BLaER1 (cell line): ENCODE measurements at regions not wholly inside any gene's neighbourhood (a gene's known extent, or its start where the extent isn't known, plus 50 kb on each side); places are given as distances from the start of the nearest gene placed in this dataset.

Experiments used
- H3K27ac ChIP-seq: shearing (Covaris generic); formaldehyde crosslinking; 2 replicates; pipeline ENCODE4 v1.8.1; 2022
- H3K27me3 ChIP-seq: shearing (Covaris generic); formaldehyde crosslinking; 2 replicates; pipeline ENCODE4 v1.8.1; 2022
- H3K36me3 ChIP-seq: shearing (Covaris generic); formaldehyde crosslinking; 2 replicates; pipeline ENCODE4 v1.8.1; 2022
- H3K4me1 ChIP-seq: shearing (Covaris generic); formaldehyde crosslinking; 2 replicates; pipeline ENCODE4 v1.8.1; 2022
- H3K4me2 ChIP-seq: shearing (Covaris generic); formaldehyde crosslinking; 2 replicates; pipeline ENCODE4 v1.8.1; 2022
- H3K4me3 ChIP-seq: shearing (Covaris generic); formaldehyde crosslinking; 2 replicates; pipeline ENCODE4 v1.8.1; 2022
- H3K9ac ChIP-seq: shearing (Covaris generic); formaldehyde crosslinking; 2 replicates; pipeline ENCODE4 v1.8.1; 2022
- H3K9me3 ChIP-seq: shearing (Covaris generic); formaldehyde crosslinking; 2 replicates; pipeline ENCODE4 v1.8.1; 2022
- H4K20me1 ChIP-seq: shearing (Covaris generic); formaldehyde crosslinking; 2 replicates; pipeline ENCODE4 v1.8.1; 2022
- Cebpa-rat ChIP-seq: shearing (Covaris generic); IDR thresholded peaks from 2 replicates; pipeline ENCODE4 v1.8.1; 2022

DNA sequence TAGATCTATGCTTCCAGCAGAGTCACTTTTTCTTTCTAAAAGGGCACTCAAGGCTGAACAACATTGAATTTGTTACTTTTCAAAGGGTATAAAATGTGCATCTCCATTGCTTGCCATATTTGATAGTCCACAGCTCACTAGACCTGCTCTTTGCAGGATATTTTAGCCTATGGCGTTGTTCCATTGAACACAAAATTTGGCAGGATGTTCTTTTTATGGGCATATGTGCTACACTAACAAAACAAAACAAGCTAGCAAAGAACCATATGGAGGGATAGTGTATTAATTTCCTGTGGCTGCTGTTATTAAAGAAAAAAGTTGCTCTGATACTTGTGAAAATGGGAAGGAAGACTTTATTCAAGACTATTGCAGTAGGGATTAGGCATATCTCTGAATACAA is 828.7 kb downstream of the TYW1 start:
- Histone ChIP-seq H3K4me1 (no peaks in the 10 kb centered on the region), H3K4me3 (no peak overlapping the region), H3K27me3 (no peaks in the 10 kb centered on the region), H4K20me1 (no peaks in the 10 kb centered on the region), H3K4me2 (no peak overlapping the region), H3K9me3 (peaks cover 11% of the 10 kb centered on the region), H3K27ac (no peak overlapping the region), H3K9ac (no peak overlapping the region), H3K36me3 (no peaks in the 10 kb centered on the region)
- no peak for TF ChIP-seq Cebpa-rat

DNA sequence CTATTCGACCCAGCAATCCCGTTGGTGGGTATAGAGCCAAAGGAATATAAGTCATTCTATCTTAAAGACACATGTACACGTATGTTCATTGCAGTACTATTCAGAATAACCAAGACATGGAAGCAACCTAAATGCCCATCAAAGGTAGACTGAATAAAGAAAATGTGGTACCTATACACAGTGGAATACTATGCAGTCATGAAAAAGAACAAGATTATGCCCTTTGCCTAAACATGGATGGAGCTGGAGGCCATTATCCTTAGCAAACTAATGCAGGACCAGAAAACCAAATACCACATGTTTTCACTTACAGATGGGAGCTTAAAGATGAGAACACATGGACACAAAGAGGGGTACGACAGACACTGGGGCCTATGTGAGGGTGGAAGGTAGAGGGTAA is 845.3 kb downstream of the TYW1 start:
- no peak overlapping the region for H3K27ac ChIP-seq
- H3K9ac ChIP-seq: no peak overlapping the region
- no peak overlapping the region for H3K4me3 ChIP-seq
- H3K4me2 ChIP-seq: no peak overlapping the region
- H3K9me3 ChIP-seq: no peaks in the 10 kb centered on the region
- H3K27me3 ChIP-seq: no peaks in the 10 kb centered on the region
- H3K36me3 ChIP-seq: no peaks in the 10 kb centered on the region
- TF ChIP-seq Cebpa-rat: no peak
- H3K4me1 ChIP-seq: no peaks in the 10 kb centered on the region
- H4K20me1 ChIP-seq: no peaks in the 10 kb centered on the region

DNA sequence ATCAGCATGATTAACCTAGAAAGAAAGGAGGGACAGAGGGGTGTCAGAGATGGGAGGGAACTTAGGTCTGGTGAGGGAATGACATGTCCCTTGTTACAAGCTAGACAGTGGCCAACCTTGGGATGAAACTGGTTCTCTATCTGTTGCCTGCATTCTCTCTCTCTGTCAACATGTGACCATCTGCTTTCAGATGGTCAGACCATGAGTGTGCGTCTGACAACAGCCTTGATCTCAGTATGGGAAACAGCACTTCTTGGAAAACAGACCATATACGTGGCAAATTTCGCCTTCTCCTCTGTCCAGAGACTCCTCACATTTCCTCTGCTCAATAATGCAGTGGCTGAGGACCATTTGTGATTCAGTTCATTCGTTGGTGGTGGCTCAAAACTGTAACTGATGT is 845.9 kb downstream of the TYW1 start:
- Histone ChIP-seq H3K4me1 (no peaks in the 10 kb centered on the region), H3K36me3 (no peaks in the 10 kb centered on the region), H4K20me1 (no peaks in the 10 kb centered on the region), H3K9ac (no peak overlapping the region), H3K27ac (no peak overlapping the region), H3K9me3 (no peaks in the 10 kb centered on the region), H3K27me3 (no peaks in the 10 kb centered on the region), H3K4me3 (no peak overlapping the region), H3K4me2 (no peak overlapping the region)
- TF ChIP-seq Cebpa-rat: no peak

DNA sequence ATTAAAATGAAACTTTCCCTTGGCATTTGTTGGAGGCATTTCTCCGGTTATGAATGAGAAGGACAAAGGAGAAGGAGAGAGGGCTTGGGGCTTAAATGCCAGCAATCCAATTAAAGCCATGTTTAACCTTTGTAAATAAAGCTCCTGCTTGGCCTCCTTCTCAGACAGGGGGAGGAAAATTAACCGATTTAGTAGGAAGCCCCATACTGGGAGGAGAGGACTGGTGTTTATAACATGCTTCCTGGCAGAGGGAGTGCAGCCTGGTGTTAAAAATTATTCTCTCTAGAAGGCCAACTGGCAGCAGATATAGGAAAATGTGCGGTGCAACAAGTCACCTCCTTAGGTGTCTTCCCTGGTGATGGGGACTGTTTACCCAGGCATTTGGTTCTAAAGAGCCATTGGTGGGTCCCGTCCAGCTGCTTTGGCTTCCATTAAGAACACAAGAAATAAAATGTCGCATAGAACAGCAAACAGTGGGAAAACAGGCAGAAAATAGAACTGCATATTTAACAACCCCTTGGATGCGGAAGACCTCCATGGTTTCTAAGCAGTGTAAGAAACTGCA is 846.5 kb downstream of the TYW1 start:
- no peak overlapping the region for H3K9ac ChIP-seq
- no peaks in the 10 kb centered on the region for H3K27me3 ChIP-seq
- no peaks in the 10 kb centered on the region for H3K4me1 ChIP-seq
- TF ChIP-seq Cebpa-rat: no peak
- no peaks in the 10 kb centered on the region for H4K20me1 ChIP-seq
- no peak overlapping the region for H3K27ac ChIP-seq
- H3K4me2 ChIP-seq: no peak overlapping the region
- H3K36me3 ChIP-seq: no peaks in the 10 kb centered on the region
- no peak overlapping the region for H3K4me3 ChIP-seq
- H3K9me3 ChIP-seq: no peaks in the 10 kb centered on the region

DNA sequence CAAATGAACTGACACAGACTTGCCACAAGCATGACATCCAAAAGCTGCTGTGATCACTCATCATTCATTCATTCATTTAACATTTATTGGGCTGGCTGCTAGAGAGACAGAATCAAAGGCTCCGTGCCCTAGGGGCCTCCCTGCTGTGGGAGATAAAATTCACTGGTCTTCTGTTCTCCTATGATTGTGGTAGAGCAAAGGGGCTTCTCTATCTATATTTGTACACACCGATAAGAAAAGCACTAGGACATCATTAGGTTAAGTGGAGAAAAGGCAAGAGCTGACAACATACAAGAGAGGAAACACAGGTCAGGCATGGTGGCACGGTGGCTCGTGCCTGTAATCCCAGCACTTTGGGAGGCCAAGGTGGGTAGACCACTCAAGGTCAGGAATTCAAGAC is 847.0 kb downstream of the TYW1 start:
- Histone ChIP-seq H3K4me2 (no peak overlapping the region), H3K9ac (no peak overlapping the region), H3K27ac (no peak overlapping the region), H3K27me3 (no peaks in the 10 kb centered on the region), H4K20me1 (no peaks in the 10 kb centered on the region), H3K9me3 (no peaks in the 10 kb centered on the region), H3K4me3 (no peak overlapping the region), H3K4me1 (no peaks in the 10 kb centered on the region), H3K36me3 (no peaks in the 10 kb centered on the region)
- TF ChIP-seq Cebpa-rat: no peak

DNA sequence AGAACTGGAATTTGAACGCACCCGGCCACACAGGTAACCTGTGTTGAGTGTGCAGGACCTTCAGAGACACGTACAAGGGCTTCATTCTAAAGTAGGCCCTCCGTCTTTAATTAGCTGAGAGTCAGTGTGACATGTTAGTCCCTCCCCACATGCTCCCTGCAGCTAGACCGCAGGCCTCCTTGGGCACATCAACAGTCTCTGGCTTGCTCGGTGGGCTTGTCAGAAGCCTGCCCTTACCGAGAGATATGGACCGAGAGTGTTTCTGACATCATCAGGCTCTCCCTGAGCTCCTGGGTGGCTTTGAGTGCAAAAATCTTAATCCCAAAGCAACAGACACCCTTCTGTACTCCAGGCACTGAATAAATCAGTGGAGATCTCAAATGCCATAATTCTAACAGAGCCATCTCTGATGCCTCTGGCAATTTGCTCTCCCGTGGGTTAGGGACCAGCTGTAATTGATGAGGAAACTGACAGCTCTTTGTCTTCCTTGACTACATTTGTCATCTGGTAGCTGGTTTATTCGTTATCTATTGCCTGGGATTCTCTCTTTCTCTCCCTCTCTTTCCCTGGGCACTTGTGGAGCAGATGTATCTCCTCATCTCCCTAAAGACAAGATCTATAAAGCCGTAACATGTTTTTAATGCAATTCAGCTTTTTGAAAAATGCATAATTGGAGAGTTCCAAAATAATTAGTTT is 850.6 kb downstream of the TYW1 start:
- H3K4me1 ChIP-seq: no peaks in the 10 kb centered on the region
- no peaks in the 10 kb centered on the region for H3K9me3 ChIP-seq
- H3K4me2 ChIP-seq: no peak overlapping the region
- TF ChIP-seq Cebpa-rat: no peak
- no peaks in the 10 kb centered on the region for H4K20me1 ChIP-seq
- H3K9ac ChIP-seq: no peak overlapping the region
- no peaks in the 10 kb centered on the region for H3K27me3 ChIP-seq
- no peak overlapping the region for H3K4me3 ChIP-seq
- H3K36me3 ChIP-seq: no peaks in the 10 kb centered on the region
- no peak overlapping the region for H3K27ac ChIP-seq

DNA sequence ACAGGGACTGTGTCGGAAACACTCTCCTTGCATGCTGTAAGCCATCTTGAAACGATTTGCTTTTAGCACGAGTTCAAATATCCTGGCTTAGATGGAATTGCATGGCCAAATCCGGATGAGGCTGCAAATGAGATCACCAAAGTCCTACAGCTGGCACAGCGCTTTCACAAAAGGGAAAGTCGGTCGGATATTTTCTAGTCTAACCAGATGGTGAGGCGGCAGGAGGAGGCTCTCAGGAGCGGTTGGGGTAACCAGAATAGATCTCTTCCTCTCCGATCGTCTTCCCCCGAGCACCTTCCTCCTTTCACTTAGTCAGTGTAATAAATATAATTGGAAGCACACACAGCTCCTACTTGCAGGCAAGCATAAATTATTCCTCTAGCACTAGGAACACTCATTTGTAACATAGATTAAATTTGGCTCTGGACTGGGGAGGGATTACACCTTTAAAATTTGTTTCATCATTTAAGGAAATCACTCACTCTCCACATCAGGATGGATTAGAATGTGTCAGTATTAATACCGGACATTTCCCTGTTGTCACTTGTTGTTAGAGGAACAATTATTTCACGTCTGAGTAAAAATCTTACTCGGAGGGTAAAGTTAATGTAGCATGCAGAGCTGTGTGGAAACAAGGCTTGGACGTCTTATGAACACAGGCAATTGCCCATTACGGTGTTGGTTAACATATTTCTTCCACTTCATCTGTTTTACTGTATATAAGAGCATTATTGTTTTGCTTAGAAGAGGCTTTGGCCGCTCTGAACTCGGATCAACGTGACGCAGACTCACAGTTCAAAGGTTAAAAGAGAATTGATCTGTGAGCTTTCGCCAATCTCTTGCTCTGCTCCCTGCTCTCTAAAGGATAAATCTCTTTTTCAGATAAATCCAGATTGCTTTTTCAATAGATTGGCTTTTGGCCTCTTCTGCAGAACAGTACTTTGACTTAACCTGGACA is 857.9 kb downstream of the TYW1 start:
- H3K36me3 ChIP-seq: no peaks in the 10 kb centered on the region
- no peak overlapping the region for H3K4me3 ChIP-seq

DNA sequence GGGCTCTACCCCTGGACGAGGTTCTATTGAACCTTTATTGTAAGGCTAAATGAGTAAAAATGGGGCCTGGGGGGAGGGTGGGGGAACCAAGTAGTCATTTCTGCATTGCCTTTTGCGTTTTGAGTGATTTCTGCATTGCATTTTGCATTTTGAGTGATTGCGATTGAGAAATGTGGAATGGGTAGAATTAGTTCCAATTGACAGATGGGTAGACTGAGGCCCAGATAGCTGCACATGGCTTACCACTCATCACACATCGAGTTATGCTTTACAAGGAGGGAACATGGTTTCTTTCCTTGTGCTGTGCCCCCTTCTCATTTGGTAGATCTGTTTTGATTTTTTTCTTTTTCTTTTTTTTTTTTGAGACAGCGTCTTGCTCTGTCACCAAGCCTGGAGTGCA is 858.7 kb downstream of the TYW1 start:
- Histone ChIP-seq H3K9me3 (no peaks in the 10 kb centered on the region; the same call in 1 of the 2 replicates), H3K4me1 (no peaks in the 10 kb centered on the region), H3K36me3 (no peaks in the 10 kb centered on the region), H3K27me3 (no peaks in the 10 kb centered on the region), H3K4me3 (no peak overlapping the region), H3K9ac (no peak overlapping the region), H4K20me1 (no peaks in the 10 kb centered on the region), H3K27ac (no peak overlapping the region), H3K4me2 (no peak overlapping the region)
- TF ChIP-seq Cebpa-rat: no peak

More for the DNA sequence above, 857.9 kb downstream of the TYW1 start:
- Histone ChIP-seq H3K27ac (no peak overlapping the region), H3K4me2 (no peak overlapping the region), H4K20me1 (no peaks in the 10 kb centered on the region), H3K9ac (no peak overlapping the region), H3K9me3 (no peaks in the 10 kb centered on the region; the same call in 1 of the 2 replicates), H3K4me1 (no peaks in the 10 kb centered on the region), H3K27me3 (no peaks in the 10 kb centered on the region)
- TF ChIP-seq Cebpa-rat: no peak

DNA sequence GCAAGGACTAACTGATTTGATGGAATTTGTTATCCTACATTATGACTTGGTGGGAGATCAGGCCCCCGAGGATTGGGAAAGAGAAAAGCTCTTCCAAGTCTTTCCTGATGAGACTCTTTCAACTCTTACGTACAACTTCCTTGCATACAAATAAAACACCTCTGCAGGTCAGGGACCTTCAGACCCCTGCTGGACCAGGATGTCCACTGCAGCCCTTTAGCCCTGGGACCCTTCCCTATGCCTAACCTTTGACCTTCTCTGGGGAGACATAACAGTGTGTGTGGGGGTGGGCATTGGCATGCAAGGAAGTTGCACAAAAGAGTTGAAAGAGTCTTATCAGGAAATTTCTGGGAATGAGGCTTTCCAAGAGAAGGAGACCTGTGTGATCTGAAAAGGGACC is 859.4 kb downstream of the TYW1 start:
- H3K4me3 ChIP-seq: no peak overlapping the region
- H3K27ac ChIP-seq: no peak overlapping the region
- no peaks in the 10 kb centered on the region for H3K36me3 ChIP-seq
- no peaks in the 10 kb centered on the region for H4K20me1 ChIP-seq
- TF ChIP-seq Cebpa-rat: no peak
- peaks cover 3% of the 10 kb centered on the region for H3K9me3 ChIP-seq
- H3K9ac ChIP-seq: no peak overlapping the region
- no peak overlapping the region for H3K4me2 ChIP-seq
- H3K27me3 ChIP-seq: no peaks in the 10 kb centered on the region
- no peaks in the 10 kb centered on the region for H3K4me1 ChIP-seq

DNA sequence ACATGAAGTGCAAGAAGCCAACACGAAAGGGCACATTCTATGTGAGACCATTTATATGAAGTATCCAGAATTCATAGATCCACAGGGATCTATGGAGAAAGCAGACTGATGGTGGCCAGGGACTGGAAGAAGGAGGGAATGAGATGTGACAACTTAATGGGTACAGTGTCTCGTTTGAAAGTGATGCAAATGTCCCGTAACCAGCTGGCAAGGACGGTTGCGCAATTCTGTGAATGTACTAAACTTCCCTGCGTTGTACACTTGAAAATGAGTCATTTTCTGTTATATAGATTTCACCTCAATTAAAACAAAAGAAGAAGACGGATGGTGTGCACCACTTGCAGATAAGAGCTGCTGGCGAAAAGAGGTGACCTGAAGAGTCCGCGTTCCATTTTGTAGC is 861.1 kb downstream of the TYW1 start:
- no peak overlapping the region for H3K4me2 ChIP-seq
- TF ChIP-seq Cebpa-rat: peak; percentile 91
- no peaks in the 10 kb centered on the region for H3K27me3 ChIP-seq
- H3K27ac ChIP-seq: no peak overlapping the region
- no peak overlapping the region for H3K4me3 ChIP-seq
- peaks cover 20% of the 10 kb centered on the region for H3K9me3 ChIP-seq
- no peaks in the 10 kb centered on the region for H4K20me1 ChIP-seq
- no peaks in the 10 kb centered on the region for H3K36me3 ChIP-seq
- H3K4me1 ChIP-seq: no peaks in the 10 kb centered on the region
- H3K9ac ChIP-seq: no peak overlapping the region
